GM23248 (cell line): ENCODE measurements at regions not wholly inside any gene's neighbourhood (a gene's known extent, or its start where the extent isn't known, plus 50 kb on each side); places are given as distances from the start of the nearest gene placed in this dataset.
"Not testable (repeated sequence)": the region's sequence is repeated elsewhere in the genome, so short reads cannot be mapped to it uniquely, and the experiment has no call there.

ENCODE experiments used
- DNase-seq: peaks from one replicate; pipeline ENCODE4 v3.0.0-alpha.2; 2015
- H2AFZ ChIP-seq: fragments of 200-600 bp; sonication (generic); 2 replicates; pipeline ENCODE4 v1.6.1; 2016; ENCODE audit warnings: antibody characterized with exemption
- H3F3A ChIP-seq: fragments of 200-600 bp; sonication (generic); 2 replicates; pipeline ENCODE4 v1.6.1; 2016; ENCODE audit warnings: mild to moderate bottlenecking, antibody characterized with exemption, mixed run types; ENCODE audit not compliant: insufficient read depth
- H3K27ac ChIP-seq: fragments of 200-600 bp; sonication (generic); 2 replicates; pipeline ENCODE4 v1.5.1; 2016; ENCODE audit warnings: mild to moderate bottlenecking
- H3K27me3 ChIP-seq: fragments of 200-600 bp; sonication (generic); replicated peaks from 2 replicates; pipeline ENCODE4 v1.6.1; 2016; ENCODE audit warnings: mild to moderate bottlenecking; ENCODE audit not compliant: insufficient read depth
- H3K36me3 ChIP-seq: fragments of 200-600 bp; sonication (generic); 2 replicates; pipeline ENCODE4 v1.6.1; 2016; ENCODE audit warnings: low read depth, mild to moderate bottlenecking
- H3K4me1 ChIP-seq: fragments of 200-600 bp; sonication (generic); 2 replicates; pipeline ENCODE4 v1.6.1; 2016; ENCODE audit warnings: mild to moderate bottlenecking; ENCODE audit not compliant: insufficient read depth
- H3K4me2 ChIP-seq: fragments of 200-600 bp; sonication (generic); one replicate; pipeline ENCODE4 v1.6.1; 2016; ENCODE audit warnings: mild to moderate bottlenecking; ENCODE audit not compliant: unreplicated experiment
- H3K4me3 ChIP-seq: fragments of 200-600 bp; sonication (generic); 2 replicates; pipeline ENCODE4 v1.5.1; 2016; ENCODE audit warnings: mild to moderate bottlenecking
- H3K79me2 ChIP-seq: fragments of 200-600 bp; sonication (generic); 2 replicates; pipeline ENCODE4 v1.6.1; 2016; ENCODE audit warnings: mild to moderate bottlenecking; ENCODE audit not compliant: insufficient read depth
- H3K9ac ChIP-seq: fragments of 200-600 bp; sonication (generic); 2 replicates; pipeline ENCODE4 v1.6.1; 2016; ENCODE audit warnings: mild to moderate bottlenecking
- H3K9me2 ChIP-seq: fragments of 200-600 bp; sonication (generic); 2 replicates; pipeline ENCODE4 v1.6.1; 2016; ENCODE audit warnings: mixed run types, mild to moderate bottlenecking, moderate library complexity; ENCODE audit not compliant: insufficient read depth
- H3K9me3 ChIP-seq: fragments of 200-600 bp; sonication (generic); one replicate; pipeline ENCODE4 v1.6.1; 2017; ENCODE audit warnings: low read depth
- H4K20me1 ChIP-seq: fragments of 200-600 bp; sonication (generic); 2 replicates; pipeline ENCODE4 v1.6.0; 2016; ENCODE audit not compliant: insufficient read depth
- EZH2 ChIP-seq: fragments of 200-600 bp; sonication (generic); IDR thresholded peaks from 2 replicates; pipeline ENCODE4 v1.6.1; 2018; ENCODE audit warnings: antibody characterized with exemption, mild to moderate bottlenecking; ENCODE audit not compliant: insufficient read depth, poor library complexity, severe bottlenecking
- EZH2phosphoT487 ChIP-seq: fragments of 200-600 bp; sonication (generic); IDR thresholded peaks from 2 replicates; pipeline ENCODE4 v1.6.1; 2018; ENCODE audit warnings: antibody characterized with exemption, moderate library complexity, mild to moderate bottlenecking, low read depth; ENCODE audit not compliant: insufficient read depth
- WGBS, 2 experiments: methylation state at CpG; one replicate each; pipeline ENCODE4 v1.1.6; 2015 to 2017; ENCODE audit warnings: low lambda C conversion rate in 2 of 2, low coverage in 1 of 2; ENCODE audit errors: missing lambda C conversion rate in 2 of 2; 5-methylcytosine and 5-hydroxymethylcytosine counted together
- in situ Hi-C: fragments of 300-500 bp; cut with MboI; formaldehyde crosslinking; loops from 2 replicates; pipeline ENCODE4 v1.15.0; 2020

DNA sequence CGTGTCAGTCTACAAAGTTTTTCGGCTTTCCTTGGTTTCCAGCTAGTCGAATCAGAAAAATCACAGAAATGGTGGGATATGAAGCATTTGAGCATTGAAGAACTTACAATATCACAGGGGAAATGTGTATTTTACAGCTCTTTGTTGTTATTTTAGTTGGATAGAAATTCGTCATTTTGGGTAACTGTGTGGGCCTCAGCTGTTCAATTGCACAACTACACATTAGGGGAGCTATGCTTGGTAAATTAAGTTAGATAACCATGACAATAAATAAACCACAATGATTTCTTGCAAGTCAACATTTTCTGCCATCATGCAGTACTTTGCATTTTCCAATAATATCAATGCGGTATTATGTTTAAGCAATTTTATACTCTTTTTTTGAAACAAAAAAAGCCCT lies 80.4 kb upstream of the ANK3 start:
- no peak for TF ChIP-seq EZH2phosphoT487
- TF ChIP-seq EZH2, result no peak
- in situ Hi-C loops, result loop anchor here (25.0 kb wide), 1 partner anchor 292 kb away; no protein-coding TSS in a partner anchor
- Histone ChIP-seq H3K9ac (no peak overlapping the region), H3K9me2 (no peaks in the 10 kb centered on the region; the same call in 1 of the 2 replicates), H3K9me3 (no peaks in the 10 kb centered on the region), H3K4me3 (no peak overlapping the region), H3K27ac (no peak overlapping the region), H3K36me3 (no peaks in the 10 kb centered on the region), H3K4me1 (peaks cover 22% of the 10 kb centered on the region), H4K20me1 (no peaks in the 10 kb centered on the region), H3K27me3 (no peaks in the 10 kb centered on the region), H2AFZ (no peak overlapping the region), H3F3A (peaks cover 22% of the 10 kb centered on the region), H3K79me2 (no peaks in the 10 kb centered on the region), H3K4me2 (no peak overlapping the region)
- no peak for DNase-seq
- WGBS, 2 experiments, result 81 to 85% methylated on average over 5 of the region's 5 CpGs

DNA sequence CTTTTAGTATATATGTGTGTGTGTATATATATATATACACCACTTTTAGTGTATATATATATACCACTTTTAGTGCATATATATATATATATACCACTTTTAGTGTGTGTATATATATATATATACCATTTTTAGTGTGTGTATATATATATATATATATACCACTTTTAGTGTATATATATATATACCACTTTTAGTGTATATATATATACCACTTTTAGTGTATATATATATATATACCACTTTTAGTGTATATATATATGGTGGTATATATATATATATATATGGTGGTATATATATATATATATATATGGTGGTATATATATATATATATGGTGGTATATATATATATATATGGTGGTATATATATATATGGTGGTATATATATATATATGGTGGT lies 79.5 kb upstream of the ANK3 start:
- Histone ChIP-seq H3F3A (peaks cover 22% of the 10 kb centered on the region), H3K4me1 (peaks cover 26% of the 10 kb centered on the region)
- H3K36me3 ChIP-seq, H4K20me1 ChIP-seq, H3K27me3 ChIP-seq, H3K9ac ChIP-seq, H3K4me3 ChIP-seq, H3K4me2 ChIP-seq, H3K9me2 ChIP-seq, H3K27ac ChIP-seq, DNase-seq, H2AFZ ChIP-seq, H3K9me3 ChIP-seq, H3K79me2 ChIP-seq: not testable (repeated sequence)
- in situ Hi-C loops, result loop anchor here (25.0 kb wide), 1 partner anchor 293 kb away; no protein-coding TSS in a partner anchor

DNA sequence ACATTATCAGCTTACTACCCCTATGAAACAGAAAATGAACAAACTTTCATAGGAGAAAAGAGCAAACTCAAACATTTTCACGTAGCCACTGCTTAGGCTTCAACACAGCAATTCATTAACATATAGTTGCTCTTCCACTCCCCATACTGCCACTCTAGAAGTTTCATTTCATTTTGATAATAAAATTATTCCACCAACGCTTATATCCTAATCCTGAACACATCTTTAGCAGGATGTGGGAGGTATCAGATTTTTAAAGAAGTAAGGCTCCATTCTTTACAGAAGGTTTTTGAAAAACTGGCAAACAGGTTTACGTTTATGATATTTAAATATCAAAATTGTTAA lies 77.5 kb upstream of the ANK3 start:
- no peaks in the 10 kb centered on the region for H3K9me3 ChIP-seq
- peaks cover 26% of the 10 kb centered on the region for H3K4me1 ChIP-seq
- peak overlapping the region; percentile 28 for H3K4me2 ChIP-seq
- H3K36me3 ChIP-seq, result no peaks in the 10 kb centered on the region
- in situ Hi-C loops, result loop anchor here (25.0 kb wide), 1 partner anchor 295 kb away; no protein-coding TSS in a partner anchor
- no peak overlapping the region for H3K9ac ChIP-seq
- no peak overlapping the region for H3K4me3 ChIP-seq
- TF ChIP-seq EZH2 (no peak), EZH2phosphoT487 (no peak)
- H4K20me1 ChIP-seq, result no peaks in the 10 kb centered on the region
- H3K27me3 ChIP-seq, result no peaks in the 10 kb centered on the region
- H3K9me2 ChIP-seq, result no peaks in the 10 kb centered on the region
- H3K27ac ChIP-seq, result no peak overlapping the region
- WGBS, 2 experiments, result 68 to 71% methylated on average over 3 of the region's 3 CpGs
- H3F3A ChIP-seq, result peaks cover 22% of the 10 kb centered on the region
- no peak for DNase-seq
- H3K79me2 ChIP-seq, result no peaks in the 10 kb centered on the region
- peak overlapping the region; percentile 36; the same call in 1 of the 2 replicates for H2AFZ ChIP-seq

DNA sequence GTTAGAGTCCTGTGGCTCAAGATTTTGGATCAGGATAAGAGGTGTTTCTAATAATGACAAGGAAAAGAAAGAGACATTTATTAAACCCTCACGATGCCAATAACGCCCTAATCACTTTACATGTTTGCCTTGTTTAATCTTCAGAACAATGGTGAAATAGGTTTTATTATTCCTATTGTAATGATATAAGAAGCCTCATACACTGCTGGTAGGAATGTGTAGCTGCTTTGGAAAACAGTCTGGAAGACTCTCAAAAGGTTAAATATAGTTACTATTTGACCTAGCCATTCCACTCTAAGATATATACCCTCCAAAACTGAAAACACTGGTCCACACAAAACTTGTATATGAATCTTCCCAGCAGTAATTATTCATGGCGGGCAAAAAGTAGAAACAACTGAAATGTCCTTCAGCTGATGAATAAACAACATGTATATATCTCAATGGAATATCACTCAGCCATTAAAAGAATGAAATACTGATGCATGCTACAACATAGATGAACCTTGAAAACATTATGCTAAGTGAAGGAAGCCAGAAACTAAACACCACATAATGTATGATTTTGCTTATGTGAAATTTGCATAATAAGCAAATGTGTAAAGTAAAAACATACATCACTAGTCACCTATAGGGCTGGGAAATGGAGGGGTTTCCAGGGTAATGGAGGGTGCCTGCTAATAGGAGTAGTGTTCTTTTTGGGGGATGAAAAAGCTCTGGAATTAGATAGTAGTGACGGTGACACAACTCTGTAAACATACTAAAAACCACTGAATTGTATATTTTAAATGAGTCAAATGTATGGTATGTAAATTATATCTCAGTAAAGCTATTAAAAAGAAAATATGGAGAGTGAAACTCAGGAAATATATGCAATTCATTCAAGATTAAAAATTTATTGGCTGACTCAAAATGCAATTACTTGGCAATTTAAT lies 76.9 kb upstream of the ANK3 start:
- Histone ChIP-seq H3K27ac (no peak overlapping the region), H3K4me3 (no peak overlapping the region), H3F3A (peaks cover 22% of the 10 kb centered on the region), H3K36me3 (no peaks in the 10 kb centered on the region), H2AFZ (peak overlapping the region; percentile 36; the same call in 1 of the 2 replicates), H3K4me1 (peaks cover 26% of the 10 kb centered on the region), H3K9me3 (no peaks in the 10 kb centered on the region), H3K9ac (no peak overlapping the region), H3K27me3 (no peaks in the 10 kb centered on the region), H3K4me2 (peak overlapping the region; percentile 28), H3K9me2 (no peaks in the 10 kb centered on the region), H3K79me2 (no peaks in the 10 kb centered on the region), H4K20me1 (no peaks in the 10 kb centered on the region)
- in situ Hi-C loops, result loop anchor here (25.0 kb wide), 1 partner anchor 296 kb away; no protein-coding TSS in a partner anchor
- no peak for TF ChIP-seq EZH2phosphoT487
- TF ChIP-seq EZH2, result no peak
- 70 to 82% methylated on average over 4 of the region's 4 CpGs for WGBS, 2 experiments
- peak; percentile 26 for DNase-seq
